CD4-positive, alpha-beta T cell treated with Interleukin-15 for 1 hour (primary cell): ENCODE measurements at regions not wholly inside any gene's neighbourhood (a gene's known extent, or its start where the extent isn't known, plus 50 kb on each side); places are given as distances from the start of the nearest gene placed in this dataset.

Experiments used
- DNase-seq: peaks from one replicate; pipeline ENCODE4 v3.0.0-alpha.2; 2020

DNA sequence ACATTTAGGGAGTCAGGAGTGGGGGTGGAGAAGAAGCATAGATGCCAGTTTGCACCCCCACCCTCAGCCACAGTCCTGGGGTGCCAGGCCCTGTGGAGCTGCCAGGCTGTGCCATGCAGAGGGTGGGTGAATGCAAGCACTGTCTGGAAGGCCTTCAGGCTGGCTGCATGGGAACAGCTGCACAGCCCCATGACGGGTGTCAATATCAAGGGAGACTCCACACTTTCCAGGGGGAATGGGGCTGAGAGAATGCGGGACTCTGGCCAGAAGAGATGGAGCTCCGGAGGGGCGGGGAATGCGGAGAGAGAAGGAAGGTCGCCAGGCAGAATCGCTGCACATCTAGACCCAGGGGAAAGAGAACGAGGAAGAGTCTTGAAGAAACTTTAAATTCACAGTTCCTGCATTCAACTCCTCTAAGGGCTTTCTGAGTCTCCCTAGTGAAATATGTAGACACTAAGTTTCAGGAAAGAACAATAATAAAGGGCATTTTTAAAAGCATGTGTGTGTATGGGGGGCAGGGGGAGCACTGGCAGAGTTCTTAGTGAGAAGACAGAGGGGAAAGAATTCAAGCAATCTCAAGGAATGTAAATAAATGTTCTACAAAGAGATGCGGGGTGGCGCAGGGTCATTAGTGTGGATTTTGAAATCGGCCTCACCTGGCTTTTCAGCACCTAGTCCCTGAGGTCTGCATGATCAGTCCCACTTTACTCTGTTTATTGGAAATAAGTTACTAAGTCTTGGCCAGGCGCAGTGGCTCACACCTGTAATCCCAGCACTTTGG is 59.1 kb downstream of the BOD1 start:
- no peak for DNase-seq

DNA sequence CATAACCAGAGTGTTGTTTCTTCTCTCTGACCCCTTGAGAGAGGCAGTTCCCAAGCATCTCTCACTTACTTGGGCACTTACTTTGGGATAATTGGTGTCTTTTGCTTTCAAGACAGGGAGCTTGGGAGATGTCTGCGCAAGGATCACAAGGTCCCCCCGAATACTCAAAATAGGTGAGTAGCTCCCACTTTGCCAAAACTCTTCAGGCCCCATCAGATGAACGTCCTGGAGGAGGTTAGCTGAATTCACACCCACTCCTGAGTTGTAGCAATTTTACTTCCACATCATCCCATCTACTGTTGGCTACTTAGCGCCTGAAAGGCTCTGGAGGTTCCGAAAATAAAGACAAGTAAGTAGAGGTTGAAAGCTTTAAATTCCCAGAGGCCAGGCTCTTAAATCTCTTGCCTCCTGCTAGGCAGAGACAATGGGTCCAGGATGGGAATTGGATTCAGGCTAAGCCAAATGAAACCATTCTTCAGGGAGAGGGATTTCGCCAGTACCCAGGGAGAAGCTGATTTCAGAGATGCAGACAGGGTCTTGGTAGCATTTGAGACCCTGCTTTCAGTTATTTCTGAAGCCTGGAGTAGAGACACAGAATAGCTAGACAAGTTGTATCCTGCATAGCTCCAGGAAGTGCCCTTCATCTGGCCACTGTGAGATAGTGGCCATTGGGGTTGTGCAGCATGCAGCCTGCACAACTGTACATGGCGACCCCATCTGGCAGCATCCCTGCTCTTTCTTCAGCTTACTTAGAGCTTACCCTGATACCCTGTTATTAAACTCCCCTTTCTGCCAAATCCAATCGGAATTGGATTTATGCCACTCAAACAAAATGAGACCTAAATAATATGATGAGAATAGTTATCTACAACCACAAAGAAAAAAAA is 60.1 kb downstream of the BOD1 start:
- no peak for DNase-seq

DNA sequence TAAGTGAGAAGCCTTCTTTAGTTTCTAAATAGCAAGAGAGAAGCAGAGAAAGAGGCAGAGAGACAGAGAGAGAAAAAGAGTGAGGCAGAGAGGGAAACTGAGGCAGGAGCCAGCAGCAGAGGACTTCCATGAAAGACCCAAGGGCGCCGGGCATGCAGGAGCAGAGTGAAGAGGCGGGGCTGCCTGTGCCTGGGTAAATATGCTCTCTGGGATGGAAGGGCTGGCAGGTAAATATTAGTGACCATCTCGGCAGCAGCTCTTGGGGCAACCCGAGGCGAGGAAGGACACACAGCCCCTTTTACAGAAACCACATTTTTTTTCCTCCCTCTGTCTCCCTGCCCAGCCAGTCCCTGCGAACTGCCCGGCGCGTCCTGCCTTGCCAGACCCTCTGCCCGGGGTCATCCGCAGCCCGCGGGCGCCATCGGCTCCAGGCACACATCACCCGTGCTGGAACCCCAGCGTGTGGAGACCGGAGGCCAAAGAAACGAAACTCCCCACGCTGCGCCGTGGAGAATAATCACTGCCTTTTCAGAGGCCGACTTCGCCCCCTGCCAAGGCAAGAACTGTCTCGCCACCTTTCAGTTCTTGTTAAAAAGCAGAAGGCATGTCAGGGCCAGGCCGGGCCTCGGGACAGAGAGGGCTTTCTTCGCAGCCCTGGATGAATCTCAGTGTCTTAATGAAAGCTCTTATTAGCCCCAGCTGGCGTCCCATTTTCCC is 61.3 kb downstream of the BOD1 start:
- no peak for DNase-seq

DNA sequence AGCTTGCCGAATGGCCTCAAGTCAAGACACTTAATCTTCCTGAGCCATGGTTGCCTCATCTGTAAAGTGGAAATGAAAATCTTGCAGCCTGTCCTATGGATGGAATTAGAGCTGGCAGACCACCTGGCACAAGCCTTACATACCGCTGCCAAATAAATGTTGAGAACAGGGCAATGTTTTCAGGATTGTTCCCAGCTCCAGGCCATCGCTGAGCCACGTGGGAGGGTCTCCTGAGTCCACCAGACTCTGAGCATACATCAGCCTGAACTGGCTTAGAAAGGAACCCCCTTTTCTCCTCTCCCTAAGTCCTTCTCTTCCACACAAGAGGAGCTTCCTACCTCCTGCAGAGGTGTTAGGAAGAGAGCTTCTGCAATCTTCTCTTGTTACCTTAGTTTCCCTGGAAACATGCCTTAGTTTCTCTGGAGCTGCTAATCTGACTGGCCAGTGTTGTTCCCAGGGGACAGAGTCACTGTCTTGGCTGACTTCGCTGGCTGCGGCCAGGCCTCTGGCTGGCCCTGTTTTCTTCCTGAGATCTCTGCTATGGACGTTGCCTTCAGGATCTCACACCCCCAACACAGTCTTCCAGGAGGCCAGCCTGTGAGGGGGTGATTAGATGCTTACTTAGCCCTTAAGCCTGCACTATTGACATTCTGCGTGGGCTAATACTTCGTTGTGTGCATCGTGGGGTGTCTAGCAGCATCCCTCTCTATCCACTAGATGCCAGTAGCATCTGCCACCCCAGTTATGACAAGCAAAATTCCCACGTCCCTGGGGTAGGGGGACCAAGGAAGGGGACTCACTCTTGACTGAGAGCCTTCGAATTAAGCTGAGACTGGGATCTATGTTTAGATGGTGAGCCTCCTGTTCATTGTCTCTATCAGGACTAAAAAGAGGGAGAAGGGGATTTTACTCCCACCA is 62.2 kb downstream of the BOD1 start:
- no peak for DNase-seq

DNA sequence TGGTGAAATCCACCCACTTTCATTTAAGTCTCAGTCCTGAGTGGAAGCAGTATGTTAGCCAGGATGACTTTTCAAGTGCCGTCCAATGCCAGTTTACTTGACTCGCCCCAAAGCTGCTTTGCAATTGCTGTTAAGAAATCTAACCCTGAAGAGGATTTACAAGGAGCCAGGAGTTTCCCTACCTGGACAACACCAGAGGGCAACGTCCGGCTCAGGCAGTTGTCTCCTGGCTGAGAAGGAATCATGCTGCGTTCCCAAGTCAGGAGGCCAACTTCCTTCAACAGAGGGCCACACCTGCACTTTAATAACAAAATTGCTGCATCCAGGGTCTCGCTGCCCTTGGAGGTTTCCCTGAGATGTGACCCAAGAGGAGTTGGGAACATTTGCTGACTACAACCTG is 65.8 kb downstream of the BOD1 start:
- DNase-seq: no peak

DNA sequence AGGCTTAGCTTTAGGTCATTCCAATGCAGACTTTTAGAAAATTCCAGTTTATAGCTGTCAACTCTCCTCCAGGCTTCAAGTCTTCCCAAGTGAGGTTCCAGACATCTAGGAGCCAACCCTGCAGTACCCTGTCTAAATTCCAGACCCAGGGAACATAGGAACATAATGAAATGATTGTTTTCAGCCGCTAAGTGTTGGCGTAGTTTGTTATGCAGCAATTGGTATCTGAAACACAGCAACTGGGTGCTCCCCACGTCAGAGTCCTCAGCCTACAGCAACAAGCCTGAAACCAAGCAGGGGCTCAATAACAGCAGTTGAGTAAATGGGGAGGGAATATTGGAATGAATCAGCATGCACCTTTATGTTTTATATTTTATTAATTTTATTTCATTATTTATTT is 66.8 kb downstream of the BOD1 start:
- no peak for DNase-seq

DNA sequence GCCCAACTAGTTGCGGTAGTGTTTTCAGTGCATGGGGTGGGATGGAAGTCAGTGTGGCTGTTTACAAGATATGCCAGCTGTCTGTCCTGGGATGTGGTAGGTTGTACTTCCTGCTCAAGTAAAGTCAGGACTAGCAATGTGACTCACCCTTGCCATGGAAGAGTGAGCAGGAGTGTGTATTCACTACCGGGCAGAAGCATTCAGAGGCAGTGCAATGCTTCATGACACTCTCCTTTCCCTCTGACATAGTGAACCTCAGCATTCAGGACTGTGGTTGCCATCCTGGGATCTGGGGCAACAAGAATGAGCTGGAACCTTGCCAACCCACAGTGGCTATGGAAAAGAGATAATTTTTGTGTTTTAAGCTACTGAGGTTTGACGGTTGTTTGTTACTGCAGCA is 68.9 kb downstream of the BOD1 start:
- DNase-seq: no peak

DNA sequence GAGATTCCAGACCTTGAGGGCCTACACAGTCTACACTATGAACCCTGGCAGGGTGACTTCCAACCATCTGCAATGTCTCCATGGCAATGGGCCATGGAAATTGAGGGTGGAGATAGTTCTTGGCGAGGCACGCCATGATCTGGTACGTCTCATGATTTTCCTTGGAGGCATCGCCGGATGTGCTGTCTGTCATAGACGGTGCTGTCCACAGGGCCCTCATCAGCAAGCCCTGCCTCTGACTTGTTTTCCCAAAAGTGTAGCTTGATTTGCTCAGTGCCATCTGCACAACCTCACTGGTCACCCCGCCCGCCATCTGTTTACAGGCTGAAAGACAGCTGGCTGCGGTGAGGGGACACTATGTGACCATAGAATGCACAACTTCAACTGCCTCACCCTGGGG is 73.5 kb downstream of the BOD1 start:
- DNase-seq: no peak

DNA sequence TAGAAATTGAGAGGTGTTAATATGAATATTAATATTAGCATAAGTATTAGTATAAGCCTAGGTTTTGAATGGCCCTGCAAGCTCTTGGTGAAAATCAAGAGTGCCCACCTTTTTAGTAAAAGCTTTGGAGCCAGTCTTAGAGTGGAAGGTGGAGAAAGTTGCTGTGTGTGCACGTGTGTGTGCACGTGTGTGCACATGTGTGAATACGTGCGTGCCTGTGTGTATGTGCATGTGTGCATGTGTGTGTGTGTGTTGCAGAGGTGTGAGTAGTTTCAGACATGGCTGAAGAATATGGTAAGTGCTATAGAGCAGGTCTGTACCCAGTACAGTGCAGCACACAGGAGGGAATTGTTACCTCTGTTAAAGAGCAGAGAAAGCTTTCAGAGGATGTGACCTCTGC is 74.3 kb downstream of the BOD1 start:
- DNase-seq: no peak

DNA sequence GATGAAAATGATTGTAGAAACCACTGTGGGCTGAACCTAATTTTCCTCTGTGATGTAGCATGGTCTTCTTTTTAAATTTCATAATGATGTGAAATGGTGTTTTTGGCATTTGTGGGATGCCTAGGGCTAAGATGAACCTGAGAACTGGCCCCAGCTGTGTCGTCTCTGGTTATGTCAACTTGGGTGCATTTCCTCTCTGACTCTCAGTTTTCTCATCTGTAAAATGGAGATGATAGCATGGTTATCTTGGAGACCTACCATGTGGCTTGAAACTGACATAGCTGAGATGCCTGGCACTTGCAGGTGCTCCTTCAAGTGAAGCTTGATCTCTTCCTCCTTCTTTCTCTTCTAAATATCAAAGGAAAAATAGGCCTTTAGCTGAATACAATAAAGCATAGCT is 77.8 kb downstream of the BOD1 start:
- DNase-seq: no peak

DNA sequence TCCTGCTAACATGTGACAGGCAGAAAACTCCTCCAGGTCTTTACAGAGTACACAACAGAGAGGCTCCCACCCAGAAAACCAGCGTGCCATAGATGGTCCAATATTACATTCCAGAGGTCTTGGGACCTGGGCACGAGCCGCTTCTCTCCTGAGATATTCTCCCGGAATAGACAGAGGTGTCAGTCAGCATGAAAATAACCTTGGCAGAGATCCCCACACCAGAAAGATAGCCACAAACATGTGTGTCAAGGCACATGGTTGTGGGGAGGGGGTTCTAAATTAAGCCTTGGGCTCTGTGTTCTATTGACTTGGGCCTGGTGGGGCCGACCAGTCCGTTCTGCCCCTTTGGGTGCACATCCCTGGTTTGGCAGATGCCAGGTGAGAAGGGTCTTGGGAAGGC is 78.4 kb downstream of the BOD1 start:
- no peak for DNase-seq

DNA sequence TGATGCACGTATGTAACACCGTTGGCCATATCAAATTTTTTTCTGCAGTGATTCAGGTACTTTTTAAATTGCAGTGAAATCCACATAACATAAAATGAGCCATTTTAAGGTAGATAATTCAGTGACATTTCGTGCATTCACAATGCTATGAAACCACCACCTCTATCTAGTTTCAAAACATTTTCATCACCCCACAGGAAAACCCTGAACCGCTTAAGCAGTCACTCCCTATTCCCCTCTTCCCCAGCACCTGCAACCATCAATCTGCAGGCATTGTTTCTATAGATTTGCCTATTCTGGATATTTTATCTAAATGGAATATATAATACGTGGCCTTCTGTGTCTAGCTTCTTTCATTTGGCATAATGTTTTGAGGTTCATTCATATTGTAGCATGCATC is 79.2 kb downstream of the BOD1 start:
- DNase-seq: no peak

DNA sequence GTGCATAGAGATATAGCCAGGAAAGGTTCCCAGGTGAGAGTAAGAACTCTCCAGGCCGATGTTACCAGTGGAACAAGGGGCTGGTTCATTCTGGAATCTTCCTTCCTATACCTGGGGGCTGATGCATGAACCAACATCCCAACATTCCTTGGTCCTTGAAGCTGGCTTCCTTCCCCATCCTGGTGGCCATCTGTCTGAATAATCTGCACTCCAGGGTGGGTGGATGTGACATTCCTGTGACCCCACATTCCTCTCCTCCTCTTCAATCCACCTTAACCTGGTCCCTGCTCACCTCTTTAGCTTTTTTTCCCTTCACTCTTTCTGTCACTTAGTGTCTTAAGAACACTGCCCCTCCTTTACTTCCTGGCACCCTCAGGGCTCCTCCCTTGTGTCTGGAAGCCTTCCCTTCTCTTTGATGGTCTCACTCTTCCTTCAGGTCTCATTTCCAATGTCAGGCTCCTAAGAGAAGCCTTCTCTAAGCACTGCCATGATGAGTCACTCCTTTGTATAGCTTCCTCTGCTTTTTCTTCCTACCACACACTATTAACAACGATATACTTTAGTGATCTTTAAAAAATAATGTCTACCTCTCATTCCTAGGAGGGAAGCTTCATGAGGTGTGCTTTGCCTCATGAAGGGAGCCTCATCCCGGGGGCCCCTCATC is 80.3 kb downstream of the BOD1 start:
- no peak for DNase-seq

DNA sequence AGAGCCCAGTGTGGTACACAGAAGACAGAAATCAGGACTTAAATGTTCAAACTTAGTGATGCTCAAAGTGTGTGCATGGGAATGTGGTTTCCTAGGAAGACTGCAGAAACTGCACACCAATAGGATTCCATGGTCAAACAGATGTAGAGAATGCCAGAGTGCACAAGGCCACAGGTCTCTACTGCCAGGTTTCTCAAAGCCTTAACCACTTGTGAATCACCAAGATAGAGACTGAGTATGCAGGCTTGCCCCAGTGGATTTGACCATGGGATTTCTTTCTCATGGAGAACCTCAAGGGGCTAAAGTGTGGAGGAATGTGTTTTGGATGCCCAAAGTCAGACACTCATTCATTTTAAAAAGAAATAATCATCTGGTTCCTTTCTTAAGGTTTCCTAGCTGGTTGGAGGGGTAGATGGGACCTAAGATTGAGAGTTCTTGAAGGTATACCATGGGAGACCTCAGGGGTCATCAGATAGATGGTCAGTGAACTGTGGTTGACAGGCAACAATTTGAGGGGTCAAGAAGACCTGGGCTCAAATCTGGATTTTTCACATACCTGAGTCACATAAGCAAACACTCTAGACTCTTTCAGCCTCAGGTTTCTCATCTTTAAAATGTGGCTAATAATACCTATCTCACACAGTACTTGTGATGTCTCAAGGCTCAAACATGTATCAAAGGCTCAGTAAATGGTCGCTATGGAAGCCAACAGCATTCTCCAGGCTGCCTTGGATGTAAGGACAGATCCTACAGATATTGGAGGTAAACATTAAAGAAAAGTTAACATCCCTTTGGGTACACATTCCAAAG is 81.1 kb downstream of the BOD1 start:
- DNase-seq: no peak

DNA sequence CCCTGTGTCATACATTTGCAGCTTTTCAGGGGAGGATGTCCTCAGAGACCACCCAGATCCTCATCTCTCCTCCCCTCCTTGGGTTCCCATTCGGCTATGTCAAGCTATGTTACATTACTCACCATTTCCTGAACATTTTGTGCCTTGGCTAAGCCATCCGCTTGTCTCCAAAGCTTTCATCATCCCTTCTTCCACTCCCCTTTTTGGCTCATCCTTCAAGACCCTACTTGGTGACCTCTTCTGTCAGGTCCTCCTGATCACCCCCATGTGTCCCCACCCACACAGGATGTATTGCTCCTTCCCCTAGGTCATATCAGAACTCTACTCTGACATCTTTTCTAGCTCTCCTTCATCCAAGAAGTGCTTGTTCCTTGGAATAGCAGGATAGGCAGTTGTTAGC is 81.8 kb downstream of the BOD1 start:
- DNase-seq: no peak

DNA sequence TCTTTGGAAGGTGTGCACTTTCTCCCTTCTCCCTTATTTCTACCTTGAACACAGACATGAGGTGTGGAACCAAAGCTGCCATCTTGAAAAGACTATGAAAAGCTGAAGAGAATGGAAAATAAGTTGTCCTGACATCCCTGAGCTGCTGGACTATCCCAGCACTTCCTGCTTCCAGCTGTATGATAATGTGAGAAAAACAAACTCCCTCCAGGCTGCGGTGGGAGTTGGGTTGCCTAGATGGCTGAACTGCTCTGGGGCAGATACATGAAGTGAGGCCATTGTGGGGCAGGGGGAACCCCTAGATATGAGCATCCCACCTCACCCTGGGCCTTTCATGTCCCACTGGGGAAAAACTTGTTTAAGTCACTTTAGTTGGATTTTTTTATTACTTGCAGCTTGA is 82.4 kb downstream of the BOD1 start:
- no peak for DNase-seq

DNA sequence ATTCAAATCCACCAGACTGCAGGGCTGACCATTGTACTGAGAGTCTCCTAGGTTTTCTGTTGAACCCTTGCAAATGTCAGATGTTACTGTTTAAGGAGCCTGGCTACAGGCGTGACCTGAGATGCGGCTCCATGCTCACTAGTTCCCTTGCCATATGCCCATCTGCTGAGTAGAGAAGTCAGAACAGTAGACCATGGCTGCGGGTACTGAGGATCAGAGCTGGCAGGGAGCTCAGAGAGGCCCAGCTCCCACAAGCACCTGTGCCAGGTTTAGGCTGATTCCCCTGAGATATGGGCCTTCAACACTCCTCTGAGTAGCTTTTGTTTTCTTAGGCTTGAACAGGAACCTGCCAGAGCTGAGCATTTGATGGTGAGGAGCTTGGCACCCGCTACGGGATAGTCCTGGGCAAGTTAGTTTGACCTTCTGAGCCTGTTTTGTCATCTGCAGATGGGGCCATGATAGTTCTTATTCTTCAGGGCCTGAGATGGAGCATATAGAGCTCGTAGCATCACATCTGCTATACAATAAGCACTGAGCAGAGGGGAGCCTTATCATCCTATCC is 83.7 kb downstream of the BOD1 start:
- no peak for DNase-seq

DNA sequence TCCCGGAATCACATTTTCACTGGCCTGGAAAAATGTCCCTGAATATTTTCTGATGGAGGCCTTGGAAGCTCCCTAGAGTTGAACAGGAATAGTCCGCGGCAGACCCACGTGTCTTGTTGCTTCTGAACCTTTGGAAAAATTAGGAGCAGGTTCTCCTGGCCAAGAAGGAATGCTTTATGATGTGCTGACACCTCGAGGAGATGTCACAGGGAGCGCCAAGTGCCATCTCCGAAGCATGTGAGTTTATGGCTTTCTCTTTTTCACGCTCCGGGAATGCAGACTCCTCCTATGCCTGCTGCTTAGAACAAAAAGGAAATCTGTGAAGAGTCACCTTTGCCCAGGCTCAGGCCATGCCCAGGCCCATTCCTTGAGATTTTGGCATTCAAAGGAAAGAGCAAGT is 84.6 kb downstream of the BOD1 start:
- DNase-seq: no peak

DNA sequence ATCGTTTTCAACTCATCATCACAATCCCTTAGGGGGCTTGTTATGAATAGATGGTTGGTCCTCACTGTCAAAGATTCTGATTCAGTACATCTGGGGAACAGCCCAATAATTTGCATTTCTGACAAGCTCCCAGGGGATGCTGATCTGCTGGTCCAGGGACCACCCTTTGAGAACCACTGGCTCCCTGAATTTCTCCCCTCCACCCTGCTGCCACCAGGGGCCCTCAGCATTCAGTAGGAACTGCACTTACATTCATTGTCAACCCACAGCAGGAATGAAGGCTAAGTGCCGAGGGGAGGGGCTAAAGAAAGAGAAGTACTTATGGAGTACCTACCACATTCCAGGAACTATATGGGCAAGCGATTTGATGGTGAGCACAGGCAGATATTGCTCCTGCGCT is 85.9 kb downstream of the BOD1 start:
- DNase-seq: no peak

DNA sequence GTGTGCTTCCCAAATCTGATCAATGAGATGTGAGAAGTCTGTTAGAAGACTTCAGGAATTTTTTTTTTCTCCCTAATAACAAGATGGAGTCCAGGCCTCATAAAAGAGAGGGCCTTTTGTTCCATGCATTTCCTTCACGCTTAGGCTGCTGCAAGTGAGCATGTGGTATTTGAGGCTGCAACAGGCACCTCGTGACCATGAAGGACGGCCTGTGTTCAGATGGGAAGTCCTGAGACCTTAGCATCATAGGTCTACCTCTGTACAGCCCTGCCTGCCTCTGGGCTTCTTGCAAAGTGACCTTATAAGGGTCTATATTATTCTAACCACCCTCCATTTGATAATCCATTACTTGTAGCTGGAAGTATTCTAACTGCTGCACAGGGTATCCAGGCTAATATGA is 86.6 kb downstream of the BOD1 start:
- no peak for DNase-seq

DNA sequence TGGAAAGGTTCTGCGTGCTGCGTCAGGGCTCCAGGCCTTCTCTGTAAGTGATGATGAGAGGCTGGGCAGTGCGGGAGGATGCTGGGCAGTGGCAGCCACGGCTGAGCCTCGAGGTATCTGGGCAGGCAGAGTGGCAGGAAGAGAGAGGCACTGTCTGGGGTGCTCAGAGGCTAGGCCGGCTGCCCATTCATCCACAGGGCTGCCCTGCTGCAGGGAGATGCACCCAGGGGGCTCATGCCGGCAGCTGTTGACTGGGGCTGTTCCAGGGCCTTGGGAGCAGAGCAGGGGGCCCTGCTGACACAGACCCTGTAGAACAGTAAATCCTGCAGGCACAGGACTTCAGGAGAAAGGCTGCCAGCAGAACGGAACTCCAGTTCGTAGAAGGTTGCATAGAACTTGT is 88.8 kb downstream of the BOD1 start:
- no peak for DNase-seq
